ENCODE measurements at regions not wholly inside any gene's neighbourhood (a gene's known extent, or its start where the extent isn't known, plus 50 kb on each side); places are given as distances from the start of the nearest gene placed in this dataset.

GRCh38 chr7:17584822-17585221, 286.4 kb downstream of the AHR start:
- WGBS, 2 experiments (ENCODE audit: insufficient coverage in 2 of 2), result 100% methylated on average over 1 of the region's 1 CpG; no CpG with 5 or more reads in 1 of the 2 experiments
- Histone ChIP-seq H3K9me3 (ENCODE audit: control insufficient read depth, low read length) (no peaks in the 10 kb centered on the region), H3K36me3 (ENCODE audit: control insufficient read depth, insufficient read depth, low read length) (no peaks in the 10 kb centered on the region), H3K27ac (ENCODE audit: low read depth, low read length, severe bottlenecking) (no peak overlapping the region), H3K4me3 (ENCODE audit: extremely low read depth, insufficient read depth, low read length, poor library complexity, severe bottlenecking) (no peak overlapping the region), H3K4me1 (ENCODE audit: control insufficient read depth, insufficient read depth, low read length, poor library complexity, severe bottlenecking) (no peaks in the 10 kb centered on the region)

- 100% methylated on average over 2 of the region's 4 CpGs for WGBS, 2 experiments (ENCODE audit: insufficient coverage in 2 of 2)
- no peaks in the 10 kb centered on the region for H3K36me3 ChIP-seq (ENCODE audit: control insufficient read depth, insufficient read depth, low read length)
These were observed 288.3 kb downstream of the AHR start for GRCh38 chr7:17586711-17587110.

GRCh38 chr7:17588730-17589129, 290.3 kb downstream of the AHR start:
- whole genome bisulfite sequencing, 2 experiments (ENCODE audit: insufficient coverage in 2 of 2), result no CpG with 5 or more reads among the region's 1 CpG
- H3K4me3 ChIP-seq (ENCODE audit: extremely low read depth, insufficient read depth, low read length, poor library complexity, severe bottlenecking), result no peak overlapping the region
- H3K9me3 ChIP-seq (ENCODE audit: control insufficient read depth, low read length), result no peaks in the 10 kb centered on the region
- no peaks in the 10 kb centered on the region for H3K4me1 ChIP-seq (ENCODE audit: control insufficient read depth, insufficient read depth, low read length, poor library complexity, severe bottlenecking)
- no peak overlapping the region for H3K27ac ChIP-seq (ENCODE audit: low read depth, low read length, severe bottlenecking)
- H3K36me3 ChIP-seq (ENCODE audit: control insufficient read depth, insufficient read depth, low read length), result no peaks in the 10 kb centered on the region

More at GRCh38 chr7:17586711-17587110, 288.3 kb downstream of the AHR start:
- H3K4me1 ChIP-seq (ENCODE audit: control insufficient read depth, insufficient read depth, low read length, poor library complexity, severe bottlenecking), result no peaks in the 10 kb centered on the region
- H3K27ac ChIP-seq (ENCODE audit: low read depth, low read length, severe bottlenecking), result no peak overlapping the region
- H3K4me3 ChIP-seq (ENCODE audit: extremely low read depth, insufficient read depth, low read length, poor library complexity, severe bottlenecking), result no peak overlapping the region
- H3K9me3 ChIP-seq (ENCODE audit: control insufficient read depth, low read length), result no peaks in the 10 kb centered on the region

DNA sequence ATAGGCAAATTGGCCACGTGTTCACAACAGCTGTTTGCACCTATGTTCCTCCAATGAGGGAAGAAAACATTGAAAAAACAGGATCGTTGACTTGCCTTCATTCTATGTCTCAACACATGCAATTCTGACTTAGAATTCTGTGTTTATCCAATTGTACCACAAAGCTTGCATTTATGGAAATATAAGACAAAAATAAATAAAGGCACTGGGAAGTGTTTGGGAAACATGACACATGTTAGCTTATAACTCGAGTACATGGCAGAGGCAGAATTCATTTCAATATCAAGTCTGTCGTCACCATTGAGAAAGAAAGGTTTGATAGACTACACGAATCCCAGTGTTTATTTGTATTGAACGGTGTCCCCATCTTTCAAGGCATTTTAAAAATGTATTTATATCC, 291.2 kb downstream of the AHR start:
- Histone ChIP-seq H3K36me3 (ENCODE audit: control insufficient read depth, insufficient read depth, low read length) (no peaks in the 10 kb centered on the region), H3K4me3 (ENCODE audit: extremely low read depth, insufficient read depth, low read length, poor library complexity, severe bottlenecking) (no peak overlapping the region), H3K27ac (ENCODE audit: low read depth, low read length, severe bottlenecking) (no peak overlapping the region), H3K9me3 (ENCODE audit: control insufficient read depth, low read length) (no peaks in the 10 kb centered on the region), H3K4me1 (ENCODE audit: control insufficient read depth, insufficient read depth, low read length, poor library complexity, severe bottlenecking) (no peaks in the 10 kb centered on the region)
- WGBS, 2 experiments (ENCODE audit: insufficient coverage in 2 of 2), result 82 to 92% methylated on average over 2 to 3 of the region's 6 CpGs

GRCh38 chr7:17590221-17590620, 291.8 kb downstream of the AHR start:
- no peak overlapping the region for H3K4me3 ChIP-seq (ENCODE audit: extremely low read depth, insufficient read depth, low read length, poor library complexity, severe bottlenecking)
- WGBS, 2 experiments (ENCODE audit: insufficient coverage in 2 of 2), result 100% methylated on average over 1 of the region's 2 CpGs; no CpG with 5 or more reads in 1 of the 2 experiments
- H3K27ac ChIP-seq (ENCODE audit: low read depth, low read length, severe bottlenecking), result no peak overlapping the region
- H3K36me3 ChIP-seq (ENCODE audit: control insufficient read depth, insufficient read depth, low read length), result no peaks in the 10 kb centered on the region
- H3K9me3 ChIP-seq (ENCODE audit: control insufficient read depth, low read length), result no peaks in the 10 kb centered on the region
- H3K4me1 ChIP-seq (ENCODE audit: control insufficient read depth, insufficient read depth, low read length, poor library complexity, severe bottlenecking), result no peaks in the 10 kb centered on the region

DNA sequence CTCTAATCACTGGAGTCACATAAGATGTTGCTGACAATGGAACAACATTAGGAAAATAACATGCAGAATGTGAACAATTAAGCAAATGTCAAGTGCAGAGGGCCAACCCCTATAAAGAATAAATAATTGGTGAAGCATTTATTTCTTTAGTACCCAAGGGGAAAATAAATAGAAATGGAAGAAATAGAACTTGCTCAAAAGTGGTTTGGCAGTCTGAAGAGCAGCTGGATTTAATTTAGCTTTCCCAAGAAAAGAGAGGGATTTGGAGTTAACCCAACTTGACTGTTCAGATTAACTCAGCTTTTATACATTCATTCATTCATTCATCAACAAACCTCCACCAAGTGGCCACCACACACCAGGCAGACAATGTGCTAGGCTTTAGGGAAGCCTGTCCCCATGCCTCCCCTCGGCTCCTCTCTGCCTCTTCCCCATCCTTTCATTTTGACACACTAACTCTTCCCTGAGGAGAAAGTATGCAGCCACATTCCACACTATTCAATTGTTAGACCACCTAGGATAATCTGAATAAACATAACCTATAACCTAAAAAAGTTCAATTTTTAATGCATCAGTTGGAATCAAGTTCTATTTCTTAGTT, 295.5 kb downstream of the AHR start:
- Histone ChIP-seq H3K9me3 (ENCODE audit: control insufficient read depth, low read length) (no peaks in the 10 kb centered on the region), H3K4me1 (ENCODE audit: control insufficient read depth, insufficient read depth, low read length, poor library complexity, severe bottlenecking) (no peaks in the 10 kb centered on the region), H3K27ac (ENCODE audit: low read depth, low read length, severe bottlenecking) (no peak overlapping the region), H3K36me3 (ENCODE audit: control insufficient read depth, insufficient read depth, low read length) (no peaks in the 10 kb centered on the region), H3K4me3 (ENCODE audit: extremely low read depth, insufficient read depth, low read length, poor library complexity, severe bottlenecking) (no peak overlapping the region)
- 50 to 80% methylated on average over 1 of the region's 1 CpG for WGBS, 2 experiments (ENCODE audit: insufficient coverage in 2 of 2)

GRCh38 chr7:17595546-17595945, 297.1 kb downstream of the AHR start:
- no peak overlapping the region for H3K27ac ChIP-seq (ENCODE audit: low read depth, low read length, severe bottlenecking)
- H3K4me3 ChIP-seq (ENCODE audit: extremely low read depth, insufficient read depth, low read length, poor library complexity, severe bottlenecking), result no peak overlapping the region
- no peaks in the 10 kb centered on the region for H3K36me3 ChIP-seq (ENCODE audit: control insufficient read depth, insufficient read depth, low read length)
- H3K9me3 ChIP-seq (ENCODE audit: control insufficient read depth, low read length), result no peaks in the 10 kb centered on the region
- no peaks in the 10 kb centered on the region for H3K4me1 ChIP-seq (ENCODE audit: control insufficient read depth, insufficient read depth, low read length, poor library complexity, severe bottlenecking)
- WGBS, 2 experiments (ENCODE audit: insufficient coverage in 2 of 2), result no CpG with 5 or more reads among the region's 1 CpG

DNA sequence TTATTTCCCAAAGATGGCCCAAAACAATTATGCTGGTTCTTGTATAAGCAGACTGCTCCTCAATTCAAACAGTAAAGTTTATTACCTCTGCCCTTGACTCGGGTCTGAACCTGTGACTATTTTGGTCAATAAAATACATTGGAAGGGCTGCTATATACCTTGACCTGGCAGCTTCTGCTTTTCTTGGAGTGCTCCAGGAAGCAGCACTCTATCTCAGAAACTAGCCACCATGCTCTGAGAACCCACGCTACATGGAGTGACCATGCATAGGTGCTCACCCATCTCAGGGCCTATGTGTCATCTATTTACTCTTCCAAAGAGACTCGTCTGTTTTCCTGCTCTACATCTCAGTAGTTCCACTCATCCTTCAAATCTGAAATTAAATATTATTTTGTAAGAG, 299.9 kb downstream of the AHR start:
- WGBS, 2 experiments (ENCODE audit: insufficient coverage in 2 of 2), result 0 to 20% methylated on average over 1 to 2 of the region's 3 CpGs
- Histone ChIP-seq H3K4me3 (ENCODE audit: extremely low read depth, insufficient read depth, low read length, poor library complexity, severe bottlenecking) (no peak overlapping the region), H3K4me1 (ENCODE audit: control insufficient read depth, insufficient read depth, low read length, poor library complexity, severe bottlenecking) (no peaks in the 10 kb centered on the region), H3K9me3 (ENCODE audit: control insufficient read depth, low read length) (no peaks in the 10 kb centered on the region), H3K36me3 (ENCODE audit: control insufficient read depth, insufficient read depth, low read length) (no peaks in the 10 kb centered on the region), H3K27ac (ENCODE audit: low read depth, low read length, severe bottlenecking) (no peak overlapping the region)

DNA sequence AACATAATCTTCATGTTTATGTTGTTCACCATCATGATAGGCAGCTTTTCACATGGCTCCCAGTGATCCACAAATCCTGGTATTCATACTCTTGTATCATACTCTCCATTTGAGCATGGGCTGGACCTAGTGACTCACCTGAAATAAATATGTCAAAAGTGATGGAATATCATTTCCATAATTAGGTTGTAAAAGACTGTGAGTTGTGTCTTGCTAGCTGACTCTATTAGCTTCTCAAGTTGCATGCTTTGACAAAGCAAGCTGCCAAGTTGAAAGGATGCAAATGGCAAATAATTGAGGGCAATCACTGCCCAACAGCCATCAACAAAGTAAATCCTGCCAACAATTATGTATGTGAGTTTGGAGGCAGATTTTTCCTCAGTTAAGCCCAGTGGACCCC, 300.4 kb downstream of the AHR start:
- Histone ChIP-seq H3K4me3 (ENCODE audit: extremely low read depth, insufficient read depth, low read length, poor library complexity, severe bottlenecking) (no peak overlapping the region), H3K4me1 (ENCODE audit: control insufficient read depth, insufficient read depth, low read length, poor library complexity, severe bottlenecking) (no peaks in the 10 kb centered on the region), H3K27ac (ENCODE audit: low read depth, low read length, severe bottlenecking) (no peak overlapping the region), H3K36me3 (ENCODE audit: control insufficient read depth, insufficient read depth, low read length) (no peaks in the 10 kb centered on the region), H3K9me3 (ENCODE audit: control insufficient read depth, low read length) (no peaks in the 10 kb centered on the region)

- Histone ChIP-seq H3K27ac (ENCODE audit: low read depth, low read length, severe bottlenecking) (no peak overlapping the region), H3K4me1 (ENCODE audit: control insufficient read depth, insufficient read depth, low read length, poor library complexity, severe bottlenecking) (no peaks in the 10 kb centered on the region), H3K9me3 (ENCODE audit: control insufficient read depth, low read length) (no peaks in the 10 kb centered on the region), H3K36me3 (ENCODE audit: control insufficient read depth, insufficient read depth, low read length) (no peaks in the 10 kb centered on the region), H3K4me3 (ENCODE audit: extremely low read depth, insufficient read depth, low read length, poor library complexity, severe bottlenecking) (no peak overlapping the region)
- WGBS, 2 experiments (ENCODE audit: insufficient coverage in 2 of 2), result 88% methylated on average over 4 of the region's 7 CpGs; no CpG with 5 or more reads in 1 of the 2 experiments
These were observed 301.4 kb downstream of the AHR start for GRCh38 chr7:17599733-17600339.

- H3K4me1 ChIP-seq (ENCODE audit: control insufficient read depth, insufficient read depth, low read length, poor library complexity, severe bottlenecking), result no peaks in the 10 kb centered on the region
- H3K36me3 ChIP-seq (ENCODE audit: control insufficient read depth, insufficient read depth, low read length), result no peaks in the 10 kb centered on the region
- no peaks in the 10 kb centered on the region for H3K9me3 ChIP-seq (ENCODE audit: control insufficient read depth, low read length)
- H3K4me3 ChIP-seq (ENCODE audit: extremely low read depth, insufficient read depth, low read length, poor library complexity, severe bottlenecking), result no peak overlapping the region
- 100% methylated on average over 1 of the region's 2 CpGs; no CpG with 5 or more reads in 1 of the 2 experiments for WGBS, 2 experiments (ENCODE audit: insufficient coverage in 2 of 2)
- no peak overlapping the region for H3K27ac ChIP-seq (ENCODE audit: low read depth, low read length, severe bottlenecking)
These were observed 301.9 kb downstream of the AHR start for GRCh38 chr7:17600340-17600752.
